ENCODE measurements at regions not wholly inside any gene's neighbourhood (a gene's known extent, or its start where the extent isn't known, plus 50 kb on each side); places are given as distances from the start of the nearest gene placed in this dataset.

DNA sequence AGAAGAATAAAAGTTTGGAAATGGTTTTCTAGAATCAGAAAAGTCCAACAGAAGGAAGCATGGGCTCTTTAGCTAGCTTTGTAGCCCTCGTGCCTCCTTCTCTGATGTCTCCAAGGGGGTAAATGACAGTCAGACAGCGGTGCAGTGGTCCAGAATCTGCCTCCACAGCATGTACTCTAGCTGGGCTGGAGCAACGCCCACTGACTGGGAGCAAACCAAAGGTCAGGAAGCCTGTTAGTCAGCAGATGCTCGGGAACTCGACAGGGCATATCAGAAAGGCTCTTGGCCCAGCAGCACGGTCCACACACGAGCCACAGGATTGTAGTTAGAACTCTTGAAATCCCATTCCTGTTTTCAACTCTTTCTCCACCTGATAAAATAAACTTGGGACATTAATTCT lies 164.3 kb downstream of the GRIN2B start:
- Mint-ChIP-seq H3K4me3 (no peak overlapping the region), H3K27ac (no peak overlapping the region), H3K4me1 (ENCODE audit: low read depth in 2 of 2) (no peaks in the 10 kb centered on the region), H3K9me3 (peaks cover 1 to 7% of the 10 kb centered on the region in 2 donors), H3K27me3 (peaks cover 0 to 5% of the 10 kb centered on the region in 2 donors), H3K36me3 (ENCODE audit: insufficient read depth) (no peaks in the 10 kb centered on the region)
- ATAC-seq (replicated peaks) (no peak), DNase-seq (no peak)

DNA sequence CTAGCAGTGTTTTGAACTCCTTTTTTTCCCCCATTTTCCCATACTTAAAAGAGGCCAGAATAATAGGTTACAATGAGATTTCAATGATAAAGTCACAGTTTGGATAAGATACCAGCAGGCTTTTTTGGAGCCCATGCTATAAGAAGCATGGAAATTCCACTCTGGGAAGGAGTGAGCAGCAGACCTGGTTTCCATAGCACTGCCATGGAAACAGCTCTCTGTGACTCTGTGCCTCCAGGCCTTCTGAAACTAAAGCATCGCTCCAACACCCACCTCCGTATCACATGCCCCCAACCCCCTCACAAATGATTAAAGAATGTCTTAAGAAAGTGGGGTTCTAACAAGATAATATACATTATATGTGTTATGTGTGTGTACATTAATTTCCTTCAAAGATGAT lies 165.0 kb downstream of the GRIN2B start:
- Mint-ChIP-seq H3K36me3 (ENCODE audit: insufficient read depth) (no peaks in the 10 kb centered on the region), H3K4me3 (no peak overlapping the region), H3K27ac (no peak overlapping the region), H3K4me1 (ENCODE audit: low read depth in 2 of 2) (no peaks in the 10 kb centered on the region), H3K27me3 (peaks cover 0 to 5% of the 10 kb centered on the region in 2 donors), H3K9me3 (peaks cover 1 to 7% of the 10 kb centered on the region in 2 donors)
- DNase-seq = no peak
- no peak for ATAC-seq (replicated peaks)

DNA sequence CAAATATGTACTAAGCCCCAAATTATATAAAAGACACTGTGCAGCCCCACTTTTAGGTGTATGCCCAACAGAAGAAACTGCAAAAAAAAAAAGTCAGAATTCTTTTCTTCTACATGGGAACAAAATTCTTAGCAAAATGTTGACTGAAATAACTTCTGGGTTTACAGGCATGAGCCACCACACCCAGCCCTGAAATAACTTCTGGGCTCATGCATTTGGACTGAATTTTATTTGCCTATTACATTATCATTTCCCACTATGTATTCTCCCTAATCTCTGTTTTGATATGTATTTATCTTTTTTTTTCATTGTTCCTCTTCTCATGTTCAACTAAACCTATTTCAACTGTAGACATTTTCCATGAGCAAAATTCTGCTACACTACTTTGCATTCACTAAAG lies 169.2 kb downstream of the GRIN2B start:
- Mint-ChIP-seq H3K9me3 (peaks cover 0 to 1% of the 10 kb centered on the region in 2 donors), H3K36me3 (ENCODE audit: insufficient read depth) (no peaks in the 10 kb centered on the region), H3K4me3 (no peak overlapping the region), H3K27ac (no peak overlapping the region), H3K4me1 (ENCODE audit: low read depth in 2 of 2) (no peaks in the 10 kb centered on the region), H3K27me3 (peaks cover 5 to 10% of the 10 kb centered on the region in 2 donors)
- no peak for DNase-seq
- no peak for ATAC-seq (replicated peaks)

DNA sequence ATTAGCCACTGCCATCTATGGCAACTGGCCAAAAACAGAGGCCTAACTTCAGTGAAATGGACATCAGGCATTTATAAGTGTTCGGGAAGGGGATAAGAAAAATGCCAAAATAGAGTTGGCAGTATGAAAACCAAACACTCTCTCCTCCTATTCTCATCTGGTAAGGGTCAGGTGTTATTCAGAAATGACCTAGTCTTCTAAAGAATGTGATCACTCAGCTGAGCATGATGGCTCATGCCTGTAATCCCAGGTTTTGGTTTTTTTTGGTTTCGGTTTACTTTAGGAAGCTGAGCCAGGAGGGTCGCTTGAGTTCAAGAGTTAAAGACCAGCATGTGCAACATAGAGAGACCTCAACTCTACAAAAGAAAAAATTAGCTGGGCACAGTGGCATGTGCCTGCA lies 170.3 kb downstream of the GRIN2B start:
- peaks cover 5 to 14% of the 10 kb centered on the region in 2 donors for H3K27me3 Mint-ChIP-seq
- H3K4me3 Mint-ChIP-seq = no peak overlapping the region
- ATAC-seq (replicated peaks) (no peak), DNase-seq (no peak)
- H3K27ac Mint-ChIP-seq = no peak overlapping the region
- no peaks in the 10 kb centered on the region for H3K36me3 Mint-ChIP-seq (ENCODE audit: insufficient read depth)
- H3K4me1 Mint-ChIP-seq (ENCODE audit: low read depth in 2 of 2) = no peaks in the 10 kb centered on the region
- H3K9me3 Mint-ChIP-seq = peaks cover 0 to 4% of the 10 kb centered on the region in 2 donors

- no peaks in the 10 kb centered on the region for H3K4me1 Mint-ChIP-seq (ENCODE audit: low read depth in 2 of 2)
- no peak for ATAC-seq (replicated peaks)
- DNase-seq = no peak
- H3K27ac Mint-ChIP-seq = no peak overlapping the region
- H3K36me3 Mint-ChIP-seq (ENCODE audit: insufficient read depth) = no peaks in the 10 kb centered on the region
- peaks cover 0 to 9% of the 10 kb centered on the region in 2 donors for H3K27me3 Mint-ChIP-seq
- H3K4me3 Mint-ChIP-seq = no peak overlapping the region
- peaks cover 2 to 6% of the 10 kb centered on the region in 2 donors for H3K9me3 Mint-ChIP-seq
These were observed 176.4 kb downstream of the GRIN2B start for GRCh38 chr12:13805041-13805440.

- no peak for ATAC-seq (replicated peaks)
- DNase-seq = no peak
- Mint-ChIP-seq H3K27ac (no peak overlapping the region), H3K27me3 (peaks cover 0 to 9% of the 10 kb centered on the region in 2 donors), H3K4me1 (ENCODE audit: low read depth in 2 of 2) (no peaks in the 10 kb centered on the region), H3K4me3 (no peak overlapping the region), H3K36me3 (ENCODE audit: insufficient read depth) (no peaks in the 10 kb centered on the region), H3K9me3 (peaks cover 2 to 8% of the 10 kb centered on the region in 2 donors)
These were observed 179.9 kb downstream of the GRIN2B start for GRCh38 chr12:13801543-13801942.

GRCh38 chr12:13799574-13799973 lies 181.8 kb downstream of the GRIN2B start:
- ATAC-seq (replicated peaks) (no peak), DNase-seq (no peak)
- no peaks in the 10 kb centered on the region for H3K36me3 Mint-ChIP-seq (ENCODE audit: insufficient read depth)
- H3K9me3 Mint-ChIP-seq = peaks cover 1 to 8% of the 10 kb centered on the region in 2 donors
- H3K4me3 Mint-ChIP-seq = no peak overlapping the region
- H3K27me3 Mint-ChIP-seq = peaks cover 0 to 9% of the 10 kb centered on the region in 2 donors
- H3K27ac Mint-ChIP-seq = no peak overlapping the region
- no peaks in the 10 kb centered on the region for H3K4me1 Mint-ChIP-seq (ENCODE audit: low read depth in 2 of 2)

GRCh38 chr12:13798162-13798561 lies 183.2 kb downstream of the GRIN2B start:
- DNase-seq (no peak), ATAC-seq (replicated peaks) (no peak)
- no peaks in the 10 kb centered on the region for H3K4me1 Mint-ChIP-seq (ENCODE audit: low read depth in 2 of 2)
- peaks cover 1 to 8% of the 10 kb centered on the region in 2 donors for H3K9me3 Mint-ChIP-seq
- H3K4me3 Mint-ChIP-seq = no peak overlapping the region
- H3K36me3 Mint-ChIP-seq (ENCODE audit: insufficient read depth) = no peaks in the 10 kb centered on the region
- no peak overlapping the region for H3K27ac Mint-ChIP-seq
- H3K27me3 Mint-ChIP-seq = peaks cover 0 to 9% of the 10 kb centered on the region in 2 donors

DNA sequence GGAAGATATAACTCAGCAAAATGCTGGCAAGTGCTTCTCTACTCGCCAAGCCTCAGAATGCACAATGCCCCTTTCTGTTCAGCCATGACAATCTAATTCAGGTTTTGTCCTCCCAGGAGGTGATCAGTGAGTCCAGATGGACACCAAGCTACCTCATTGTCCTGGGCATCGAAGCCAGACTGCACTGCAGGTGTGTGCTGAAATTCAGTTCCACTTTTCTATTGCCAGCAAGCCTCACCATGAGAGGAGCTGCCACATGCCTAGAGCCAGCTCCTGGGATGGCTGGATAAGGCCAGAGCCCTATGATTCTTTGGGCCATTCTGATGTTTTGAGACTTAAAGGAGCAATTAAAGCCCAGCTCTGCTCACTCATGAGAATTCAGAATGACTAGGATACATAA lies 186.7 kb downstream of the GRIN2B start:
- DNase-seq (no peak), ATAC-seq (replicated peaks) (no peak)

DNA sequence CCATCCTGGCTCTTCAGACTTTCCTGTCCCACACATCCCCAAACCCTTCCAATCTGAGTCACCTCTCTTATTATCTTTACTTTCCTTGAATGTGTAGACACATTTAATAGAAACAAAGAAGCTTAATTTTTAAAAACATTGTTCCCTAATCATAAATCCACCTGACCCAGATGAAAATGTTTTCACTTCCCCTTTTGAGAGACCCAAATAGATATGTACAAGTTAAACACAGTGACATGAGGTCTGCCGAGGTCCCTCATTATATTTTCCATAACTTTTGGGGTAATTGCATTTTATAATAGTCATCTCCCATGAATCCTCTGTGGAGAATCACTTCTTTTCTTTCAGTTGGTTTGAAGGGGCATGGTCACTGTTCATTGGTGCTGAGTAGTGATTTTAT lies 191.1 kb downstream of the GRIN2B start:
- no peak for ATAC-seq (replicated peaks)
- Mint-ChIP-seq H3K4me3 (no peak overlapping the region), H3K4me1 (ENCODE audit: low read depth in 2 of 2) (no peaks in the 10 kb centered on the region), H3K9me3 (no peaks in the 10 kb centered on the region), H3K27me3 (peaks cover 0 to 17% of the 10 kb centered on the region in 2 donors), H3K27ac (no peak overlapping the region), H3K36me3 (ENCODE audit: insufficient read depth) (no peaks in the 10 kb centered on the region)
- DNase-seq = no peak

More for the DNA sequence above, 186.7 kb downstream of the GRIN2B start:
- no peaks in the 10 kb centered on the region for H3K36me3 Mint-ChIP-seq (ENCODE audit: insufficient read depth)
- peaks cover 0 to 1% of the 10 kb centered on the region in 2 donors for H3K9me3 Mint-ChIP-seq
- peaks cover 0 to 13% of the 10 kb centered on the region in 2 donors for H3K27me3 Mint-ChIP-seq
- H3K4me1 Mint-ChIP-seq (ENCODE audit: low read depth in 2 of 2) = no peaks in the 10 kb centered on the region
- H3K4me3 Mint-ChIP-seq = no peak overlapping the region
- no peak overlapping the region for H3K27ac Mint-ChIP-seq

DNA sequence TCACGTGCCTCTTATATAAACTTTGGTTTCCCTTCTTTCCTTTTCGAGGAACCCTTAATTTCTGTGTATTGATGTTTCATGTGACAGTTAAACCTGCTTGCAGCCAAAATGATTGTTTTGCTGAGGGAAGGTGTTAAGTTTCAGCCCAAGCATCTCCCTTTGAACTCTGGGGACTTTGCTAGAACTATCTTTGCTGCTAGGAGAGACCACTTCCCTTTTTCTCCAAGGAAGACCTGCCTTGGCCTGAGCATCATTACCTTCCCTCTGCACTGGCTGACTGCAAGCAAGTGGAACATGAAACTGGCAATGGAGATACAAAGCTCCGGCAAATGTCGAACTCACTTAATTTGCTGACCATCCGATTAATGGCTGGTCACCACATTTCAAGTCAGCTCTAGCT lies 192.8 kb downstream of the GRIN2B start:
- H3K4me1 Mint-ChIP-seq (ENCODE audit: low read depth in 2 of 2) = no peaks in the 10 kb centered on the region
- peaks cover 0 to 17% of the 10 kb centered on the region in 2 donors for H3K27me3 Mint-ChIP-seq
- no peak for ATAC-seq (replicated peaks)
- no peak overlapping the region for H3K27ac Mint-ChIP-seq
- H3K36me3 Mint-ChIP-seq (ENCODE audit: insufficient read depth) = no peaks in the 10 kb centered on the region
- H3K4me3 Mint-ChIP-seq = no peak overlapping the region
- peaks cover 0 to 2% of the 10 kb centered on the region in 2 donors for H3K9me3 Mint-ChIP-seq
- no peak for DNase-seq

DNA sequence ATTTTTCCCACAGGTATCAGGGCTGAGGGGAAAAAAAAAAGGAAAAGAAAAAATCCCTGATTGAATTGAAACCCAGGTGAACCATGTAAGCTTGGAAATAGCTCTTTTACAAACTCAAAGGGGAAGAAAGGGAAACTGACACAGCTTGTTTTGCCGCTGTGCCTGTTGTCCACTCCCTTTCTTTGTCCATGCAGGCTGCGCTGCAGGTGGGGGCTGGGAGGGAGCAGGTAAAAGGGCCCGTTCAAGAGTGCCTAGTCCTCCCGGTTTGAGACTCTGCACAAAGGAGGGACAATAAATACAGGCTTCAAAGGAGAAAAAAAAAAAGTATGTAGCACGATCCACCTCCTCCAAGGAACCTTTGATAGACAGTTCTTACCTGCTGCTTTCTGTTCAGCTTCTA lies 194.8 kb downstream of the GRIN2B start:
- H3K9me3 Mint-ChIP-seq = peaks cover 0 to 2% of the 10 kb centered on the region in 2 donors
- H3K4me3 Mint-ChIP-seq = no peak overlapping the region
- peaks cover 0 to 10% of the 10 kb centered on the region in 2 donors for H3K27me3 Mint-ChIP-seq
- H3K36me3 Mint-ChIP-seq (ENCODE audit: insufficient read depth) = no peaks in the 10 kb centered on the region
- ATAC-seq (replicated peaks) (no peak), DNase-seq (no peak)
- H3K27ac Mint-ChIP-seq = no peak overlapping the region
- H3K4me1 Mint-ChIP-seq (ENCODE audit: low read depth in 2 of 2) = no peaks in the 10 kb centered on the region

DNA sequence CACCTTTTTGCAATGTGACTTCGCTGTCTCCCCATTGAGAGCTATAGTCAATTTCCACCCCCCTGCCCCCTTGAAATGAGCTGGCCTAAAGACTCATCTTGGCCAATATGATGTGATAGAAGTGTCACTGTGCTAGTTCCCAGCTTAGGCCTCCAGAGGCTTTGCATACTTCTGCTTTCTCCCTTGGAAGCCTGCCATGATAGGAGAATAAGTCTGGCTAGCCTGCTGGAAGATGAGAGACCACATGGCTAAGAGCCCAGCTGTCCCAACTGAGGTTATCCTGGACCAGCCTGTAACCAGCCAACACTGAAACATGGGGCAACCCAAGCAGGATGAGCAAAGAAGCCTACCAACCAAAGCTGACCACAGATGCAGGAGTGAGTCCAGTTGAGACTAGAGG lies 196.9 kb downstream of the GRIN2B start:
- no peak for DNase-seq
- Mint-ChIP-seq H3K36me3 (ENCODE audit: insufficient read depth) (no peaks in the 10 kb centered on the region), H3K9me3 (peaks cover 0 to 2% of the 10 kb centered on the region in 2 donors), H3K4me1 (ENCODE audit: low read depth in 2 of 2) (no peaks in the 10 kb centered on the region), H3K27me3 (peaks cover 0 to 10% of the 10 kb centered on the region in 2 donors), H3K4me3 (no peak overlapping the region), H3K27ac (no peak overlapping the region)
- no peak for ATAC-seq (replicated peaks)

- ATAC-seq (replicated peaks) (no peak), DNase-seq (no peak)
- H3K4me3 Mint-ChIP-seq = no peak overlapping the region
- H3K27ac Mint-ChIP-seq = no peak overlapping the region
- peaks cover 0 to 6% of the 10 kb centered on the region in 2 donors for H3K9me3 Mint-ChIP-seq
- no peaks in the 10 kb centered on the region for H3K27me3 Mint-ChIP-seq
- H3K36me3 Mint-ChIP-seq (ENCODE audit: insufficient read depth) = no peaks in the 10 kb centered on the region
- H3K4me1 Mint-ChIP-seq (ENCODE audit: low read depth in 2 of 2) = no peaks in the 10 kb centered on the region
These were observed 200.9 kb downstream of the GRIN2B start for GRCh38 chr12:13780453-13780852.

GRCh38 chr12:13777374-13777773 lies 204.0 kb downstream of the GRIN2B start:
- no peaks in the 10 kb centered on the region for H3K4me1 Mint-ChIP-seq (ENCODE audit: low read depth in 2 of 2)
- no peak overlapping the region for H3K4me3 Mint-ChIP-seq
- H3K36me3 Mint-ChIP-seq (ENCODE audit: insufficient read depth) = no peaks in the 10 kb centered on the region
- ATAC-seq (replicated peaks) = no peak
- no peak overlapping the region for H3K27ac Mint-ChIP-seq
- DNase-seq = no peak
- H3K9me3 Mint-ChIP-seq = peaks cover 0 to 7% of the 10 kb centered on the region in 2 donors
- H3K27me3 Mint-ChIP-seq = no peaks in the 10 kb centered on the region
